Endothelial cell of umbilical vein (primary cell): ENCODE measurements at regions not wholly inside any gene's neighbourhood (a gene's known extent, or its start where the extent isn't known, plus 50 kb on each side); places are given as distances from the start of the nearest gene placed in this dataset.

Experiments used
- BruUV-seq: library from RNA; stranded (reverse); fragments of 400-500 nt; replicated peaks from 2 replicates; lab custom pipeline; 2021; lab: Mats Ljungman, UMichigan
- CTCF ChIA-PET: fragments of 300-600, 350-600 bp; sonication (Branson Sonifier 250); formaldehyde crosslinking; loops from one replicate; lab custom pipeline; 2021; ENCODE audit warnings: antibody characterized with exemption, inconsistent platforms; lab: Charles Lee
- POLR2A ChIA-PET: fragments of 300-600, 350-600 bp; sonication (Branson Sonifier 250); formaldehyde crosslinking; loops from one replicate; lab custom pipeline; 2021; ENCODE audit warnings: antibody characterized with exemption, inconsistent platforms; lab: Charles Lee
- DNase-seq: peaks from one replicate; pipeline ENCODE4 v3.0.0-alpha.2; 2011; ENCODE audit warnings: low read depth, low spot score
- FAIRE-seq: peaks from 2 replicates; lab custom pipeline; 2011; peaks lifted over from hg19 to GRCh38; lab: Jason Lieb, UNC
- H2AFZ ChIP-seq: 2 replicates; pipeline ENCODE4 v1.6.0; 2012; ENCODE audit warnings: low read depth, low read length, control low read depth, inconsistent platforms
- H3K27ac ChIP-seq: 2 replicates; pipeline ENCODE4 v1.5.1; 2011; ENCODE audit warnings: low read depth, mild to moderate bottlenecking, control low read depth, low read length, moderate library complexity; ENCODE audit not compliant: insufficient read depth
- H3K27me3 ChIP-seq, 2 experiments: 2 replicates each; pipeline versions ENCODE4 v1.6.0 to v1.6.1; 2011; ENCODE audit warnings: low read length in 2 of 2, mixed read lengths in 1 of 2; ENCODE audit not compliant: control insufficient read depth in 2 of 2, insufficient read depth in 2 of 2
- H3K36me3 ChIP-seq, 2 experiments: 2 replicates in 1 of 2; 3 replicates in 1 of 2; pipeline ENCODE4 v1.5.1; 2011; ENCODE audit warnings: low read length in 2 of 2, mild to moderate bottlenecking in 1 of 2, moderate library complexity in 1 of 2; ENCODE audit not compliant: control insufficient read depth in 2 of 2, insufficient read depth in 2 of 2; ENCODE audit errors: extremely low read depth in 1 of 2
- H3K4me1 ChIP-seq: 3 replicates; pipeline ENCODE4 v1.5.1; 2011; ENCODE audit warnings: mild to moderate bottlenecking, low read length; ENCODE audit not compliant: control insufficient read depth, insufficient read depth; ENCODE audit errors: extremely low read depth
- H3K4me2 ChIP-seq: 2 replicates; pipeline ENCODE4 v1.6.1; 2011; ENCODE audit warnings: low read length, control low read depth, mixed read lengths; ENCODE audit not compliant: insufficient read depth
- H3K4me3 ChIP-seq, 3 experiments: fragments of 200-600 bp in 1 of 3; sonication (generic), shearing (Covaris generic) in 1 of 3; replicated peaks in 1 of 3; 2 replicates each; pipeline ENCODE4 v1.5.1; 2011 to 2016; ENCODE audit warnings: control low read depth in 3 of 3, low read length in 3 of 3, mild to moderate bottlenecking in 2 of 3, inconsistent platforms in 1 of 3, low read depth in 1 of 3, moderate library complexity in 1 of 3; ENCODE audit not compliant: insufficient read depth in 1 of 3
- H3K79me2 ChIP-seq: 2 replicates; pipeline ENCODE4 v1.6.0; 2012; ENCODE audit warnings: low read length, inconsistent platforms; ENCODE audit not compliant: control insufficient read depth, insufficient read depth
- H3K9ac ChIP-seq: replicated peaks from 2 replicates; pipeline ENCODE3; 2011; ENCODE audit warnings: low read length, control low read depth; ENCODE audit not compliant: insufficient read depth; ENCODE audit errors: extremely low read depth
- H3K9me1 ChIP-seq: replicated peaks from 3 replicates; pipeline ENCODE4 v1.6.0; 2011; ENCODE audit warnings: mild to moderate bottlenecking, low read length; ENCODE audit not compliant: control insufficient read depth, insufficient read depth; ENCODE audit errors: extremely low read depth
- H3K9me3 ChIP-seq: replicated peaks from 2 replicates; pipeline ENCODE4 v1.5.1; 2012; ENCODE audit warnings: low read length, inconsistent platforms; ENCODE audit not compliant: control insufficient read depth, insufficient read depth
- H4K20me1 ChIP-seq: replicated peaks from 2 replicates; pipeline ENCODE3; 2011; ENCODE audit warnings: mild to moderate bottlenecking, low read length; ENCODE audit not compliant: control insufficient read depth, insufficient read depth; ENCODE audit errors: extremely low read depth
- CTCF ChIP-seq, 2 donors: IDR thresholded peaks; 1 replicate in 1 of 2; 2 replicates in 1 of 2; pipeline ENCODE4 v1.5.1; 2011; ENCODE audit warnings: low read length in 2 of 2, mild to moderate bottlenecking in 2 of 2, moderate library complexity in 2 of 2, control low read depth in 1 of 2, inconsistent platforms in 1 of 2, low read depth in 1 of 2; ENCODE audit not compliant: insufficient read depth in 1 of 2; ENCODE audit errors: extremely low read depth in 1 of 2
- EZH2 ChIP-seq: IDR thresholded peaks from 2 replicates; pipeline ENCODE4 v1.6.1; 2012; ENCODE audit warnings: borderline replicate concordance, low read depth, mild to moderate bottlenecking, moderate library complexity, low read length, inconsistent platforms; ENCODE audit not compliant: severe bottlenecking
- FOS ChIP-seq: IDR thresholded peaks from 2 replicates; pipeline ENCODE4 v1.6.1; 2011; ENCODE audit warnings: mild to moderate bottlenecking, low read length, moderate library complexity, borderline replicate concordance; ENCODE audit not compliant: insufficient read depth
- GATA2 ChIP-seq: IDR thresholded peaks from 2 replicates; pipeline ENCODE4 v1.7.0; 2011; ENCODE audit warnings: low read depth, mild to moderate bottlenecking, moderate library complexity, mixed read lengths, low read length; ENCODE audit not compliant: insufficient read length, insufficient read depth
- JUN ChIP-seq: IDR thresholded peaks from 2 replicates; pipeline ENCODE4 v1.6.1; 2011; ENCODE audit warnings: borderline replicate concordance, low read depth; ENCODE audit not compliant: insufficient read length, insufficient read depth
- MAX ChIP-seq: IDR thresholded peaks from 2 replicates; pipeline ENCODE4 v1.6.1; 2011; ENCODE audit not compliant: insufficient read depth, insufficient read length
- MYC ChIP-seq: IDR thresholded peaks from one replicate; pipeline ENCODE4 v1.6.1; 2011; ENCODE audit warnings: mild to moderate bottlenecking, low read depth, low read length
- POLR2A ChIP-seq: IDR thresholded peaks from 2 replicates; pipeline ENCODE4 v1.6.1; 2012; ENCODE audit warnings: low read depth, mild to moderate bottlenecking, control low read depth, low read length
- POLR2AphosphoS5 ChIP-seq: IDR thresholded peaks from 2 replicates; pipeline ENCODE4 v1.6.1; 2012; ENCODE audit warnings: low read depth, mild to moderate bottlenecking, control low read depth, low read length, moderate library complexity; ENCODE audit not compliant: insufficient read depth
- dilution Hi-C: fragments of 300-500 bp; cut with MboI; formaldehyde crosslinking; loops from one replicate; pipeline ENCODE4 v1.15.0; 2019; ENCODE audit warnings: low sequenced_read_pairs; ENCODE audit not compliant: extremely low pct_ligation_motif_present
- intact Hi-C: fragments of 100-400 bp; cut with micrococcal nuclease; formaldehyde crosslinking; loops from one replicate; pipeline ENCODE4 v1.10.0; 2022

GRCh38 chrX:150212672-150213480 is 150.2 kb upstream of the MAMLD1 start:
- Histone ChIP-seq H3K4me3 (no peak overlapping the region), H3K9me3 (no peaks in the 10 kb centered on the region), H3K9ac (no peak overlapping the region), H3K4me2 (no peak overlapping the region), H3K36me3 (no peaks in the 10 kb centered on the region), H3K4me1 (peaks cover 3% of the 10 kb centered on the region), H3K27ac (peak overlapping the region; percentile 48), H3K27me3 (no peaks in the 10 kb centered on the region), H3K79me2 (no peaks in the 10 kb centered on the region), H3K9me1 (no peaks in the 10 kb centered on the region), H2AFZ (no peak overlapping the region), H4K20me1 (no peaks in the 10 kb centered on the region)
- TF ChIP-seq POLR2AphosphoS5 (no peak), FOS (no peak), CTCF (IDR thresholded peaks at IDR 0.05; ENCODE audit: extremely low read depth in 1 of 2, insufficient read depth in 1 of 2, low read depth in 1 of 2, low read length in 2 of 2) (no peak), JUN (no peak), POLR2A (no peak), GATA2 (no peak), MYC (no peak), EZH2 (no peak), MAX (no peak)
- ChIA-PET CTCF (interaction anchor here (1.0 to 1.3 kb wide), 3 partner anchors 12 to 251 kb away, joined by 3 to 5 read pairs (median 3); no protein-coding TSS in a partner anchor), POLR2A (no interaction called here)
- dilution Hi-C loops (no loop called here), intact Hi-C loops (no loop called here)
- DNase-seq (no peak), FAIRE-seq (peak; percentile 79)
- BruUV-seq: no TSS peak
